ENCODE measurements at regions not wholly inside any gene's neighbourhood (a gene's known extent, or its start where the extent isn't known, plus 50 kb on each side); places are given as distances from the start of the nearest gene placed in this dataset.

DNA sequence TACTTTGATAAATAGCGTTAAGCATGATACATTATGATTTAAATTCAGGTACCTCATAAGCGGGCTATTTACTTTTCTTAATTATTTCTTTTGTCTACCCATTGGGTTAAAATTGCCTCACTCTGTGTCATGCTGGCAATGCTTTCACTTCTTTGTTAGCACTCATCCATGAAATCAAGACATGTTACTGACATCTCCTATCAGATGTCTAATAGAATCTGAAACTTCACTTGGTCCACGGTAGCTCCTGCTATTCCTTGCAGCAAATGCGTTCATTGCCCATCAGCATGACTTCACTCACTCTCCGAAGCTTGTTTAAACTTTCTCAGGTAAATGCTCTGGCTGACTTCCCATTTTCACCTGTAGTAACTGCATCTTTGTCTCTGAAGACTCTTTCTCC is 193.5 kb upstream of the EDIL3 start:
- TF ChIP-seq, protein P1, sequence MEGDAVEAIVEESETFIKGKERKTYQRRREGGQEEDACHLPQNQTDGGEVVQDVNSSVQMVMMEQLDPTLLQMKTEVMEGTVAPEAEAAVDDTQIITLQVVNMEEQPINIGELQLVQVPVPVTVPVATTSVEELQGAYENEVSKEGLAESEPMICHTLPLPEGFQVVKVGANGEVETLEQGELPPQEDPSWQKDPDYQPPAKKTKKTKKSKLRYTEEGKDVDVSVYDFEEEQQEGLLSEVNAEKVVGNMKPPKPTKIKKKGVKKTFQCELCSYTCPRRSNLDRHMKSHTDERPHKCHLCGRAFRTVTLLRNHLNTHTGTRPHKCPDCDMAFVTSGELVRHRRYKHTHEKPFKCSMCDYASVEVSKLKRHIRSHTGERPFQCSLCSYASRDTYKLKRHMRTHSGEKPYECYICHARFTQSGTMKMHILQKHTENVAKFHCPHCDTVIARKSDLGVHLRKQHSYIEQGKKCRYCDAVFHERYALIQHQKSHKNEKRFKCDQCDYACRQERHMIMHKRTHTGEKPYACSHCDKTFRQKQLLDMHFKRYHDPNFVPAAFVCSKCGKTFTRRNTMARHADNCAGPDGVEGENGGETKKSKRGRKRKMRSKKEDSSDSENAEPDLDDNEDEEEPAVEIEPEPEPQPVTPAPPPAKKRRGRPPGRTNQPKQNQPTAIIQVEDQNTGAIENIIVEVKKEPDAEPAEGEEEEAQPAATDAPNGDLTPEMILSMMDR (IDR thresholded peaks at IDR 0.05; ENCODE audit: insufficient read depth, low read length) = no peak
- DNase-seq (ENCODE audit: low read depth) = no peak
- H3K4me3 ChIP-seq (ENCODE audit: low read depth, low read length) = no peak overlapping the region

DNA sequence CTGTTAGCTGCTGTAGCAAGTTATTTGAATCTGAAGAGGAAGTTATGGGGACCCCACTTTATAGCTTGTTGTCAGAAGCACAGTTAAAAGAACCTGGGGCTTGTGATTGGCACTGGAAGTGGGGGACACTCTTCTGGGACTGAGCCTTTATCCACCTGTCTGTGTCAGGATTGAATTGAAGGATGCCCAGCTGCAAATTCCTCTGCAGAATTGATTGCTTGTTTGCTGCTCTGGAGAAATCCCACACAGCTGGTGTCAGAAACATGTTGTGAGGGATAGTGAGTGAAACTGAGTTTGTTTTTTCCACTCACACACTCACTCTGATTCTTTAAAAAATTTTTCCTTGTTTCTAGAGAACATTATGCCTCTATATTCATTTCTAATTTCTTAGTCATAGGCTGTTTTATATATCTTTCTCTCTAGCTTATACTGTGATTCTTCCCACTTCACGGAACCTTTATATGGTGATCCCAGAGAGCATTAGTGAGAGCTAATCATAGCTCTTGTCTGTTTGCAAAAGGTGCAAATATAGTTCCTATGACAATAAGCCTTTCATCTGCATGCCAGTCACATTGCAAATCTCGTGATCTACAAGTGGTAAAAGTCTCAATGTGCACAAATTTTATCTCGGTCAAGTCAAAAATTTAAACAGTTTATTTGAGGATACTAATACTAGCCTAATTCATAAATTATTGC is 188.5 kb upstream of the EDIL3 start:
- TF ChIP-seq, protein P1 (IDR thresholded peaks at IDR 0.05; ENCODE audit: insufficient read depth, low read length) = no peak
- DNase-seq (ENCODE audit: low read depth) = no peak
- H3K4me3 ChIP-seq (ENCODE audit: low read depth, low read length) = no peak overlapping the region

DNA sequence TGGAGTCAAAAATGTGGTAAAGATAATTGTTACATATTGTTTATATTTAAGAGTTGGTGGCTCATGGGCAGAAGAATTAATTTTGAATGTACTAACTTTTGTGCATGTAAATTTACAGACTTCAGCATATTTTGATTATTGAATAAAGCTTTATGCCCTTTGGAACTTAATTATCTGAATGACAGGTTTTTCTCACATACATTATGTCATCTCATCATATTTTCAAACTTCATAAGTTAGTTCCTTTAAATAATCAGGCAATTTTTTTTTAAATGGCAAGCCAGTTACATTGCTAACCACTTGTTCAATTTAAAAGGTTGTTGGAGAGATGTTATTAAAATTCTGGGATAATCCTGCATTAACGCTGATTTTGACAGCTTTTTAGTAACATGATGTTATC is 184.6 kb upstream of the EDIL3 start:
- TF ChIP-seq, protein P1 (IDR thresholded peaks at IDR 0.05; ENCODE audit: insufficient read depth, low read length) = no peak
- DNase-seq (ENCODE audit: low read depth) = no peak
- H3K4me3 ChIP-seq (ENCODE audit: low read depth, low read length) = no peak overlapping the region

DNA sequence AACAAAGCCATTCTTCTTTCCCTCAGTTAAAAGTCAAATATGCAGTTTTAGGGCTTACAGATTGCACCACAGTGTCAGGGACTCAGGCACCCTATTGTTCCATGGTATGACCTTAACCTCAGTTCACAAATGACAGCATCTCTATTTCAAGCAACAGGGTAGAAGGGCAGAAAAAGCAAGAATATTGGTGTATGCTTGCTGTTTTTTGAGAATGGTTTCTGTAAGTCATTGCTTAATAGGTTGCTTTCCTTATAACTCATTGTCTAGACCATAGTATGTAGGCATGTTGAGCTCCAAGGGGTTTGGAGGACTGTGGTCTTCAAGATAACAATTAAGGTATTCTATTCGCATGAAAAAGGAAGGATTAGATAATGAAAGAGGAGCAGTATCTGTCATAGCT is 183.5 kb upstream of the EDIL3 start:
- H3K4me3 ChIP-seq (ENCODE audit: low read depth, low read length) = no peak overlapping the region

DNA sequence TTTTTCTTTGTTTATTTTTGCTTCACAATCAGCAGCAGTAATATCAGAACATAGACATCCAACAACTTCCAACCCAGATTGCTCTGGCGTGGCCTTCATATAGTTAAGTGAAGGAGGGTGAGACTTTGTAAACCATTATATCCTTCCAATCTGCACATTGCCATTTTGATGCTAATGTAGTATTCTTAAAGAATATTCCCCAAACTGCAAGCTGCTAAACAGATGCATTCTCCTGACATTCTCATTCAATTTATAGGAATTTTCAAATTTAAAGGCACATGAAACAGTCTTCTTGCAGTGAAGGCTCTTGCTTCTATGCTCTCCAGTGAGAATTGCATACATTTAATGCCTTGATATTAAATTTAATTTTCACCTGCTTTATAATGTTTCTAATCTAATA is 181.2 kb upstream of the EDIL3 start:
- TF ChIP-seq, protein P1 (IDR thresholded peaks at IDR 0.05; ENCODE audit: insufficient read depth, low read length) = no peak
- H3K4me3 ChIP-seq (ENCODE audit: low read depth, low read length) = no peak overlapping the region
- DNase-seq (ENCODE audit: low read depth) = no peak

More for the DNA sequence above, 183.5 kb upstream of the EDIL3 start:
- TF ChIP-seq, protein P1 (IDR thresholded peaks at IDR 0.05; ENCODE audit: insufficient read depth, low read length) = no peak
- DNase-seq (ENCODE audit: low read depth) = no peak

DNA sequence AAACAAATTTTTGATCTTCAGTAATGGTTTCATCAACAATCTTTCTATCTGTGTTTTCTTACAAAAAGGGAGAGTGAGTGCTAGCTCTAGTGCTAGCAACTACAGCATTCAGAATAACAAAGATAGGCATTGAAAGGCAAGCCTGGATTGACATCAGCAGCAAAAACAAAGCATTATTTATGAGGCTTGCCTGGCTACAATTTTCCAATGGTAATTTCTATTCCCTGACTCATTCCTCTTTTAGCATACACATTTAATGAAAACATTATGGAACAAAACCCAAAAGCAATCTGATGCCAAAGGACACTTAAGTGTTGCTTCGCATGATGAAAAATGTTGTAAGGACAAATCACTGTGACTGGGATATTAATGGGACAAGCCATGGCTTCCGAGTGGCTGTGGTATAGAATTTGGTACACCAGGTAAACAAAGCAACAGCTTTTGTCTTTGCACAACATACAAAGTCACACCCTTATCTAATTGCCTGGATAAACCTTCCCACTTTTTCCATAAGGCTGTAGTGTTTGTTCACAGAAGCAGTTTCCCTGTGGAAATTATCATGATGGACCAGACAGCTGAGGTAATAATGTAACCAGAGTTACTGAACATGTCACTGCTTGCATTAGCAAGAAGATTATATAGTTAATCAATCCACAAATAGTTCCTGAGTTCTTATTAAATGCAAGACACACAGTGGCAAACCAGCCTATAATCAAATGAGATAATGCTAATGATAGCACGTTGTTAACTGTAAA is 179.8 kb upstream of the EDIL3 start:
- TF ChIP-seq, protein P1 (IDR thresholded peaks at IDR 0.05; ENCODE audit: insufficient read depth, low read length) = no peak
- H3K4me3 ChIP-seq (ENCODE audit: low read depth, low read length) = no peak overlapping the region
- DNase-seq (ENCODE audit: low read depth) = peak; percentile 42
